OCI-LY1 (cell line): ENCODE measurements at regions not wholly inside any gene's neighbourhood (a gene's known extent, or its start where the extent isn't known, plus 50 kb on each side); places are given as distances from the start of the nearest gene placed in this dataset.

Source experiments
- EZH2 ChIP-seq: fragments of 200-600 bp; sonication (generic), shearing (Covaris generic); IDR thresholded peaks from 2 replicates; pipeline ENCODE4 v1.8.0; 2017; ENCODE audit warnings: borderline replicate concordance, mixed run types, mild to moderate bottlenecking, antibody characterized with exemption, low read length, moderate library complexity, mixed read lengths
- TF ChIP-seq, protein P1 (sequence below): fragments of 200-600 bp; sonication (generic), shearing (Covaris generic); IDR thresholded peaks from 2 replicates; pipeline ENCODE4 v1.5.1; 2017; ENCODE audit warnings: mild to moderate bottlenecking, antibody characterized with exemption, low read length, moderate library complexity, mixed read lengths

DNA sequence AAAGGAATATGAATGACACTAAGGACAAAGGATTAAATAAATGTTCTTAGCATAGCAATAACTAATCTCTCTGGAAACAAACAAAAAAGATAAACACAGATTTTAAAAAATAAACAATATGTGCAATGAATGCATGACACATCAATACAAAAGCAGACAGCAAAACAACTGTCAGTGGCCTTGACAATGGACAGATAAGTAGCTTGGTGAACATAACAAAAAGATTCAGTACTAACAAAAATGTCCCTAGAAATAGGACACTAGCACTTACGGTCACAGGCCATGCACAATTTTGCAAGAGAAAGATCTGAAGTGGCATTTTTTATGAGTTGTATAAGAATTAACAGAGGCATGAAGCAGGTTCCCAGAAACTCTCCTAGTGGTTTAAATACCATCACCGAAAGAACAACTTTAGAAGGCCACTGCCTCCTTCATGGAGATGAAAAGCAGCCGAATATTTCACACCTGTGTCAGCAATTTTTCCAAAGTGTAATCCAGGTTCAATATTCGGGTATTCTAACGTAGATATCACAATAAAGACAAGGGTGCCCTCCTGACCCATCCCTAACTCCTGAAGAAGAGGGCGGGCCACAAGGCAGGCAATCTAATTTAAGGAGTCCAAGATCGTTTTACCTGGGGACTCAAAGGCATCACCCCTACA is 231.3 kb upstream of the MKLN1 start:
- TF ChIP-seq, protein P1, sequence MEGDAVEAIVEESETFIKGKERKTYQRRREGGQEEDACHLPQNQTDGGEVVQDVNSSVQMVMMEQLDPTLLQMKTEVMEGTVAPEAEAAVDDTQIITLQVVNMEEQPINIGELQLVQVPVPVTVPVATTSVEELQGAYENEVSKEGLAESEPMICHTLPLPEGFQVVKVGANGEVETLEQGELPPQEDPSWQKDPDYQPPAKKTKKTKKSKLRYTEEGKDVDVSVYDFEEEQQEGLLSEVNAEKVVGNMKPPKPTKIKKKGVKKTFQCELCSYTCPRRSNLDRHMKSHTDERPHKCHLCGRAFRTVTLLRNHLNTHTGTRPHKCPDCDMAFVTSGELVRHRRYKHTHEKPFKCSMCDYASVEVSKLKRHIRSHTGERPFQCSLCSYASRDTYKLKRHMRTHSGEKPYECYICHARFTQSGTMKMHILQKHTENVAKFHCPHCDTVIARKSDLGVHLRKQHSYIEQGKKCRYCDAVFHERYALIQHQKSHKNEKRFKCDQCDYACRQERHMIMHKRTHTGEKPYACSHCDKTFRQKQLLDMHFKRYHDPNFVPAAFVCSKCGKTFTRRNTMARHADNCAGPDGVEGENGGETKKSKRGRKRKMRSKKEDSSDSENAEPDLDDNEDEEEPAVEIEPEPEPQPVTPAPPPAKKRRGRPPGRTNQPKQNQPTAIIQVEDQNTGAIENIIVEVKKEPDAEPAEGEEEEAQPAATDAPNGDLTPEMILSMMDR, result no peak
- no peak for TF ChIP-seq EZH2
